ENCODE measurements at regions not wholly inside any gene's neighbourhood (a gene's known extent, or its start where the extent isn't known, plus 50 kb on each side); places are given as distances from the start of the nearest gene placed in this dataset.

- no peak for DNase-seq
Measured at GRCh38 chr14:62307844-62308243, 545.6 kb downstream of the SNAPC1 start.

- no peak for DNase-seq
Measured at GRCh38 chr14:62308316-62308715, 546.1 kb downstream of the SNAPC1 start.

- no peak for DNase-seq
Measured at GRCh38 chr14:62308891-62309290, 546.7 kb downstream of the SNAPC1 start.

GRCh38 chr14:62313212-62313611 lies 551.0 kb downstream of the SNAPC1 start:
- DNase-seq, result no peak

GRCh38 chr14:62314221-62314620 lies 552.0 kb downstream of the SNAPC1 start:
- no peak for DNase-seq

- DNase-seq, result no peak
Measured at GRCh38 chr14:62314871-62315270, 552.7 kb downstream of the SNAPC1 start.

GRCh38 chr14:62315631-62316030 lies 553.4 kb downstream of the SNAPC1 start:
- DNase-seq, result no peak

- no peak for DNase-seq
Measured at GRCh38 chr14:62322216-62322615, 560.0 kb downstream of the SNAPC1 start.

- no peak for DNase-seq
Measured at GRCh38 chr14:62329427-62329826, 567.2 kb downstream of the SNAPC1 start.

- DNase-seq, result no peak
Measured at GRCh38 chr14:62347562-62348011, 585.4 kb downstream of the SNAPC1 start.

- no peak for DNase-seq
Measured at GRCh38 chr14:62357362-62357761, 595.1 kb downstream of the SNAPC1 start.

GRCh38 chr14:62364161-62364560 lies 601.9 kb downstream of the SNAPC1 start:
- no peak for DNase-seq

GRCh38 chr14:62364800-62365280 lies 602.6 kb downstream of the SNAPC1 start:
- DNase-seq, result no peak

GRCh38 chr14:62369919-62370560 lies 607.8 kb downstream of the SNAPC1 start:
- no peak for DNase-seq

GRCh38 chr14:62373944-62374343 lies 611.7 kb downstream of the SNAPC1 start:
- no peak for DNase-seq

GRCh38 chr14:62378057-62378456 lies 615.8 kb downstream of the SNAPC1 start:
- DNase-seq, result no peak

GRCh38 chr14:62381311-62382070 lies 619.3 kb downstream of the SNAPC1 start:
- no peak for DNase-seq

- no peak for DNase-seq
Measured at GRCh38 chr14:62409169-62409568, 636.1 kb downstream of the KCNH5 start.

- DNase-seq, result no peak
Measured at GRCh38 chr14:62409626-62410300, 635.5 kb downstream of the KCNH5 start.

- DNase-seq, result no peak
Measured at GRCh38 chr14:62420847-62421246, 624.4 kb downstream of the KCNH5 start.

GRCh38 chr14:62428429-62429203 lies 616.6 kb downstream of the KCNH5 start:
- no peak for DNase-seq

GRCh38 chr14:62429683-62430082 lies 615.6 kb downstream of the KCNH5 start:
- DNase-seq, result no peak

GRCh38 chr14:62431496-62431895 lies 613.8 kb downstream of the KCNH5 start:
- DNase-seq, result no peak
